ENCODE measurements at regions not wholly inside any gene's neighbourhood (a gene's known extent, or its start where the extent isn't known, plus 50 kb on each side); places are given as distances from the start of the nearest gene placed in this dataset.

DNA sequence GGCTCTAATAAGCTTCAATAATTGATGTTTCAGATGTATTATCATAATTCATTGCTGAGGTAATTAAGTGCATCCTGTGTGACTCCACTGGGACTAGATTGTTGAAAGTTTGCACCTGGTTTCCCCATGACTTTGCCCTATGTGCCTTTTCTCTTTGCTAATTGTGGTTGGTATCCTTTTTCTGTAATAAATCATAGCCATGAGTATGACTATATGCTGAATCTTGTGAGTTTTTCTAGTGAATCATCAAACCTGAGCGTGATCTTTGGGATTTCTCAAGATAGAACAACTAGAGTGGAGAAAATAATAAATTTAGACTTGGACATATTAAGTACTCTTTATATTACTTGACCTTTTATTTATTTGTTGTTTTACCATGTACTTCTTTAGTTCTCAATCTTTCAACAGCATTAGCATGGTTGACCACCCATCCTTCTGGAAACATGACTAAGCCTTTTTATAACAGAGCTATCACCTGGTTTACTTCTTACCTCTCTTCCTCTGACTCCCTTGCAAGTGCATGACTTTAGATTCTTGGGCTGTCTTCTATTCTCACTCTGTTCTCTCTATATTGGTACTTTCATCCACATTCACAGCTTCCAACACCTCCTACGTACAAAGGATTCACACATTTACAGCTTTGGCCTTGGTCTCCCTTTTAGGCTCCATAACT, 239.6 kb upstream of the TAS2R1 start:
- Histone ChIP-seq H3K36me3 (no peaks in the 10 kb centered on the region), H3K27ac (no peak overlapping the region), H3K4me1 (ENCODE audit: insufficient read depth) (no peaks in the 10 kb centered on the region), H3K27me3 (no peaks in the 10 kb centered on the region), H3K9me3 (no peaks in the 10 kb centered on the region), H3K4me3 (no peak overlapping the region)
- TF ChIP-seq, protein P1, sequence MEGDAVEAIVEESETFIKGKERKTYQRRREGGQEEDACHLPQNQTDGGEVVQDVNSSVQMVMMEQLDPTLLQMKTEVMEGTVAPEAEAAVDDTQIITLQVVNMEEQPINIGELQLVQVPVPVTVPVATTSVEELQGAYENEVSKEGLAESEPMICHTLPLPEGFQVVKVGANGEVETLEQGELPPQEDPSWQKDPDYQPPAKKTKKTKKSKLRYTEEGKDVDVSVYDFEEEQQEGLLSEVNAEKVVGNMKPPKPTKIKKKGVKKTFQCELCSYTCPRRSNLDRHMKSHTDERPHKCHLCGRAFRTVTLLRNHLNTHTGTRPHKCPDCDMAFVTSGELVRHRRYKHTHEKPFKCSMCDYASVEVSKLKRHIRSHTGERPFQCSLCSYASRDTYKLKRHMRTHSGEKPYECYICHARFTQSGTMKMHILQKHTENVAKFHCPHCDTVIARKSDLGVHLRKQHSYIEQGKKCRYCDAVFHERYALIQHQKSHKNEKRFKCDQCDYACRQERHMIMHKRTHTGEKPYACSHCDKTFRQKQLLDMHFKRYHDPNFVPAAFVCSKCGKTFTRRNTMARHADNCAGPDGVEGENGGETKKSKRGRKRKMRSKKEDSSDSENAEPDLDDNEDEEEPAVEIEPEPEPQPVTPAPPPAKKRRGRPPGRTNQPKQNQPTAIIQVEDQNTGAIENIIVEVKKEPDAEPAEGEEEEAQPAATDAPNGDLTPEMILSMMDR (IDR thresholded peaks at IDR 0.05) = no peak
- TF ChIP-seq EP300 (IDR thresholded peaks at IDR 0.05) (no peak), POLR2A (IDR thresholded peaks at IDR 0.05) (no peak)
- DNase-seq = no peak
- 53 to 66% (median 59%) methylated on average over 2 of the region's 2 CpGs for WGBS, 3 donors
- intact Hi-C loops (cut with DNase I) = no loop called here

- TF ChIP-seq EP300 (IDR thresholded peaks at IDR 0.05) (no peak), POLR2A (IDR thresholded peaks at IDR 0.05) (no peak)
- TF ChIP-seq, protein P1 (IDR thresholded peaks at IDR 0.05) = no peak
- Histone ChIP-seq H3K27ac (no peak overlapping the region), H3K4me3 (no peak overlapping the region), H3K9me3 (no peaks in the 10 kb centered on the region), H3K27me3 (no peaks in the 10 kb centered on the region), H3K4me1 (ENCODE audit: insufficient read depth) (no peaks in the 10 kb centered on the region), H3K36me3 (no peaks in the 10 kb centered on the region)
- intact Hi-C loops (cut with DNase I) = no loop called here
- no peak for DNase-seq
- 80 to 84% (median 83%) methylated on average over 1 of the region's 1 CpG for WGBS, 3 donors
These were observed 235.4 kb upstream of the TAS2R1 start for GRCh38 chr5:9865574-9865973.

GRCh38 chr5:9864791-9865190, 234.6 kb upstream of the TAS2R1 start:
- no peak overlapping the region for H3K27ac ChIP-seq
- H3K4me3 ChIP-seq = no peak overlapping the region
- H3K36me3 ChIP-seq = no peaks in the 10 kb centered on the region
- 77 to 88% (median 79%) methylated on average over 3 of the region's 3 CpGs for WGBS, 3 donors
- TF ChIP-seq, protein P1 (IDR thresholded peaks at IDR 0.05) = no peak
- TF ChIP-seq EP300 (IDR thresholded peaks at IDR 0.05) (no peak), POLR2A (IDR thresholded peaks at IDR 0.05) (no peak)
- no peaks in the 10 kb centered on the region for H3K9me3 ChIP-seq
- H3K4me1 ChIP-seq (ENCODE audit: insufficient read depth) = no peaks in the 10 kb centered on the region
- no peak for DNase-seq
- intact Hi-C loops (cut with DNase I) = no loop called here
- H3K27me3 ChIP-seq = no peaks in the 10 kb centered on the region

- WGBS, 3 donors = 84 to 86% (median 86%) methylated on average over 6 of the region's 6 CpGs
- Histone ChIP-seq H3K9me3 (no peaks in the 10 kb centered on the region), H3K4me3 (no peak overlapping the region), H3K4me1 (ENCODE audit: insufficient read depth) (no peaks in the 10 kb centered on the region), H3K27me3 (no peaks in the 10 kb centered on the region), H3K27ac (no peak overlapping the region), H3K36me3 (no peaks in the 10 kb centered on the region)
- DNase-seq = no peak
- intact Hi-C loops (cut with DNase I) = no loop called here
- no peak for TF ChIP-seq POLR2A (IDR thresholded peaks at IDR 0.05)
- TF ChIP-seq, protein P1 (IDR thresholded peaks at IDR 0.05) = no peak
- no peak for TF ChIP-seq EP300 (IDR thresholded peaks at IDR 0.05)
These were observed 233.3 kb upstream of the TAS2R1 start for GRCh38 chr5:9863486-9863885.
